ENCODE measurements at regions not wholly inside any gene's neighbourhood (a gene's known extent, or its start where the extent isn't known, plus 50 kb on each side); places are given as distances from the start of the nearest gene placed in this dataset.

- Mint-ChIP-seq H3K27me3 (peaks cover 10% of the 10 kb centered on the region), H3K4me3 (no peak overlapping the region), H3K4me1 (no peaks in the 10 kb centered on the region), H3K36me3 (no peaks in the 10 kb centered on the region), H3K27ac (no peak overlapping the region), H3K9me3 (peaks cover 5% of the 10 kb centered on the region)
- no peak for ATAC-seq
Measured at GRCh38 chr4:164021947-164022346, 527.5 kb downstream of the TMA16 start.

GRCh38 chr4:164023214-164023613 lies 528.7 kb downstream of the TMA16 start:
- no peak overlapping the region for H3K27ac Mint-ChIP-seq
- H3K4me3 Mint-ChIP-seq, result no peak overlapping the region
- peaks cover 5% of the 10 kb centered on the region for H3K9me3 Mint-ChIP-seq
- H3K36me3 Mint-ChIP-seq, result no peaks in the 10 kb centered on the region
- peaks cover 10% of the 10 kb centered on the region for H3K27me3 Mint-ChIP-seq
- H3K4me1 Mint-ChIP-seq, result no peaks in the 10 kb centered on the region
- ATAC-seq, result no peak

GRCh38 chr4:164027805-164028204 lies 533.3 kb downstream of the TMA16 start:
- Mint-ChIP-seq H3K4me1 (no peaks in the 10 kb centered on the region), H3K4me3 (no peak overlapping the region), H3K9me3 (peaks cover 5% of the 10 kb centered on the region)

GRCh38 chr4:164039482-164039881 lies 545.0 kb downstream of the TMA16 start:
- ATAC-seq, result no peak

More at GRCh38 chr4:164027805-164028204, 533.3 kb downstream of the TMA16 start:
- no peak for ATAC-seq
- Mint-ChIP-seq H3K27ac (no peak overlapping the region), H3K27me3 (peaks cover 10% of the 10 kb centered on the region), H3K36me3 (no peaks in the 10 kb centered on the region)

GRCh38 chr4:164056426-164057142 lies 562.1 kb downstream of the TMA16 start:
- ATAC-seq, result no peak
- no peak overlapping the region for H3K4me3 Mint-ChIP-seq
- no peaks in the 10 kb centered on the region for H3K4me1 Mint-ChIP-seq
- no peaks in the 10 kb centered on the region for H3K36me3 Mint-ChIP-seq
- H3K9me3 Mint-ChIP-seq, result no peaks in the 10 kb centered on the region
- no peaks in the 10 kb centered on the region for H3K27me3 Mint-ChIP-seq
- no peak overlapping the region for H3K27ac Mint-ChIP-seq

More at GRCh38 chr4:164039482-164039881, 545.0 kb downstream of the TMA16 start:
- Mint-ChIP-seq H3K27ac (no peak overlapping the region), H3K36me3 (no peaks in the 10 kb centered on the region), H3K27me3 (no peaks in the 10 kb centered on the region), H3K9me3 (peaks cover 12% of the 10 kb centered on the region), H3K4me1 (no peaks in the 10 kb centered on the region), H3K4me3 (no peak overlapping the region)

GRCh38 chr4:164058776-164059445 lies 564.4 kb downstream of the TMA16 start:
- peaks cover 1% of the 10 kb centered on the region for H3K9me3 Mint-ChIP-seq
- H3K27me3 Mint-ChIP-seq, result no peaks in the 10 kb centered on the region
- H3K36me3 Mint-ChIP-seq, result no peaks in the 10 kb centered on the region
- H3K4me3 Mint-ChIP-seq, result no peak overlapping the region
- no peak for ATAC-seq
- H3K4me1 Mint-ChIP-seq, result no peaks in the 10 kb centered on the region
- no peak overlapping the region for H3K27ac Mint-ChIP-seq

- no peak for ATAC-seq
- no peaks in the 10 kb centered on the region for H3K4me1 Mint-ChIP-seq
- peaks cover 6% of the 10 kb centered on the region for H3K9me3 Mint-ChIP-seq
- no peaks in the 10 kb centered on the region for H3K27me3 Mint-ChIP-seq
- H3K27ac Mint-ChIP-seq, result no peak overlapping the region
- no peak overlapping the region for H3K4me3 Mint-ChIP-seq
- H3K36me3 Mint-ChIP-seq, result no peaks in the 10 kb centered on the region
Measured at GRCh38 chr4:164060456-164060855, 566.0 kb downstream of the TMA16 start.

GRCh38 chr4:164068392-164068791 lies 573.9 kb downstream of the TMA16 start:
- Mint-ChIP-seq H3K4me1 (no peaks in the 10 kb centered on the region), H3K27ac (no peak overlapping the region), H3K4me3 (no peak overlapping the region), H3K9me3 (peaks cover 19% of the 10 kb centered on the region), H3K36me3 (no peaks in the 10 kb centered on the region), H3K27me3 (no peaks in the 10 kb centered on the region)
- no peak for ATAC-seq

- no peaks in the 10 kb centered on the region for H3K4me1 Mint-ChIP-seq
- no peak overlapping the region for H3K27ac Mint-ChIP-seq
- no peak for ATAC-seq
- H3K27me3 Mint-ChIP-seq, result no peaks in the 10 kb centered on the region
- no peaks in the 10 kb centered on the region for H3K36me3 Mint-ChIP-seq
- peaks cover 14% of the 10 kb centered on the region for H3K9me3 Mint-ChIP-seq
- no peak overlapping the region for H3K4me3 Mint-ChIP-seq
Measured at GRCh38 chr4:164070625-164071024, 576.1 kb downstream of the TMA16 start.

- no peaks in the 10 kb centered on the region for H3K36me3 Mint-ChIP-seq
- H3K27me3 Mint-ChIP-seq, result no peaks in the 10 kb centered on the region
- H3K9me3 Mint-ChIP-seq, result peaks cover 3% of the 10 kb centered on the region
- H3K4me1 Mint-ChIP-seq, result no peaks in the 10 kb centered on the region
- H3K27ac Mint-ChIP-seq, result no peak overlapping the region
- no peak for ATAC-seq
- H3K4me3 Mint-ChIP-seq, result no peak overlapping the region
Measured at GRCh38 chr4:164081371-164081770, 586.9 kb downstream of the TMA16 start.

- Mint-ChIP-seq H3K4me3 (no peak overlapping the region), H3K4me1 (no peaks in the 10 kb centered on the region), H3K9me3 (no peaks in the 10 kb centered on the region), H3K27ac (no peak overlapping the region), H3K36me3 (no peaks in the 10 kb centered on the region), H3K27me3 (no peaks in the 10 kb centered on the region)
- ATAC-seq, result no peak
Measured at GRCh38 chr4:164081801-164082200, 587.3 kb downstream of the TMA16 start.

- H3K4me1 Mint-ChIP-seq, result no peaks in the 10 kb centered on the region
- no peaks in the 10 kb centered on the region for H3K9me3 Mint-ChIP-seq
- ATAC-seq, result no peak
Measured at GRCh38 chr4:164087733-164088132, 593.2 kb downstream of the TMA16 start.

GRCh38 chr4:164095313-164096110 lies 601.0 kb downstream of the TMA16 start:
- ATAC-seq, result no peak
- Mint-ChIP-seq H3K4me1 (no peaks in the 10 kb centered on the region), H3K9me3 (no peaks in the 10 kb centered on the region), H3K4me3 (no peak overlapping the region), H3K36me3 (no peaks in the 10 kb centered on the region), H3K27ac (no peak overlapping the region), H3K27me3 (no peaks in the 10 kb centered on the region)

More at GRCh38 chr4:164087733-164088132, 593.2 kb downstream of the TMA16 start:
- H3K36me3 Mint-ChIP-seq, result no peaks in the 10 kb centered on the region
- no peak overlapping the region for H3K27ac Mint-ChIP-seq
- no peak overlapping the region for H3K4me3 Mint-ChIP-seq
- H3K27me3 Mint-ChIP-seq, result no peaks in the 10 kb centered on the region

GRCh38 chr4:164096766-164097518 lies 602.5 kb downstream of the TMA16 start:
- no peak overlapping the region for H3K4me3 Mint-ChIP-seq
- no peaks in the 10 kb centered on the region for H3K36me3 Mint-ChIP-seq
- H3K4me1 Mint-ChIP-seq, result no peaks in the 10 kb centered on the region
- no peak for ATAC-seq
- H3K27ac Mint-ChIP-seq, result no peak overlapping the region
- H3K27me3 Mint-ChIP-seq, result no peaks in the 10 kb centered on the region
- H3K9me3 Mint-ChIP-seq, result no peaks in the 10 kb centered on the region

Measured in stimulated activated memory B cell treated with anti-CD40 and anti-IgM and Interleukin-4, amounts not matched to agents 10 μg/mL and 1 μg/mL and 100 μg/mL, for 72 hours (primary cell).